Right lobe of liver (tissue), 4 donors: ENCODE measurements at regions not wholly inside any gene's neighbourhood (a gene's known extent, or its start where the extent isn't known, plus 50 kb on each side); places are given as distances from the start of the nearest gene placed in this dataset.

Source experiments
- POLR2A ChIP-seq: fragments of 450-650 bp; IDR thresholded peaks from one replicate; pipeline ENCODE4 v1.6.1; 2017; ENCODE audit warnings: antibody characterized with exemption, mild to moderate bottlenecking
- TF ChIP-seq, protein P1 (sequence below), 4 donors: fragments of 200-600 bp in 3 of 4; fragments of 450-650 bp in 1 of 4; IDR thresholded peaks; one replicate each; pipeline versions ENCODE4 v1.5.1 to v1.8.0; 2016 to 2022; ENCODE audit warnings: antibody characterized with exemption in 4 of 4, mild to moderate bottlenecking in 2 of 4
- donor health status: DM: no; HTN: no; CAD: no.
- donor health status: DM: no; HTN: no; CAD: no.
- donor health status: DM: no; HTN: yes; CAD: no.

GRCh38 chr14:28061006-28061405 is 705.6 kb upstream of the FOXG1 start:
- TF ChIP-seq, protein P1, sequence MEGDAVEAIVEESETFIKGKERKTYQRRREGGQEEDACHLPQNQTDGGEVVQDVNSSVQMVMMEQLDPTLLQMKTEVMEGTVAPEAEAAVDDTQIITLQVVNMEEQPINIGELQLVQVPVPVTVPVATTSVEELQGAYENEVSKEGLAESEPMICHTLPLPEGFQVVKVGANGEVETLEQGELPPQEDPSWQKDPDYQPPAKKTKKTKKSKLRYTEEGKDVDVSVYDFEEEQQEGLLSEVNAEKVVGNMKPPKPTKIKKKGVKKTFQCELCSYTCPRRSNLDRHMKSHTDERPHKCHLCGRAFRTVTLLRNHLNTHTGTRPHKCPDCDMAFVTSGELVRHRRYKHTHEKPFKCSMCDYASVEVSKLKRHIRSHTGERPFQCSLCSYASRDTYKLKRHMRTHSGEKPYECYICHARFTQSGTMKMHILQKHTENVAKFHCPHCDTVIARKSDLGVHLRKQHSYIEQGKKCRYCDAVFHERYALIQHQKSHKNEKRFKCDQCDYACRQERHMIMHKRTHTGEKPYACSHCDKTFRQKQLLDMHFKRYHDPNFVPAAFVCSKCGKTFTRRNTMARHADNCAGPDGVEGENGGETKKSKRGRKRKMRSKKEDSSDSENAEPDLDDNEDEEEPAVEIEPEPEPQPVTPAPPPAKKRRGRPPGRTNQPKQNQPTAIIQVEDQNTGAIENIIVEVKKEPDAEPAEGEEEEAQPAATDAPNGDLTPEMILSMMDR (IDR thresholded peaks at IDR 0.05): no peak
- no peak for TF ChIP-seq POLR2A
